ENCODE measurements at regions not wholly inside any gene's neighbourhood (a gene's known extent, or its start where the extent isn't known, plus 50 kb on each side); places are given as distances from the start of the nearest gene placed in this dataset.
A peak's percentile ranks its signal among the peaks of the same experiment; 100 is the strongest.

- Histone ChIP-seq H4K20me1 (ENCODE audit: insufficient read depth, low read depth, low read length) (no peaks in the 10 kb centered on the region), H3K27ac (ENCODE audit: low read length) (no peak overlapping the region), H3K9me3 (ENCODE audit: low read length) (peaks cover 3% of the 10 kb centered on the region; the same call in 1 of the 2 replicates), H2AFZ (ENCODE audit: low read length) (no peak overlapping the region), H3K36me3 (ENCODE audit: insufficient read depth, low read length) (no peaks in the 10 kb centered on the region), H3K27me3 (ENCODE audit: low read length) (no peaks in the 10 kb centered on the region), H3K4me3 (ENCODE audit: low read length) (no peak overlapping the region), H3K9ac (ENCODE audit: low read length) (no peak overlapping the region), H3K79me2 (ENCODE audit: low read length) (no peaks in the 10 kb centered on the region), H3K9me2 (replicated peaks; ENCODE audit: insufficient read depth, low read length) (no peaks in the 10 kb centered on the region), H3K4me2 (ENCODE audit: low read depth, low read length, poor library complexity, severe bottlenecking) (no peak overlapping the region), H3K4me1 (ENCODE audit: low read length) (no peaks in the 10 kb centered on the region)
- no peak for DNase-seq
Measured at GRCh38 chr3:30083315-30083714, 523.1 kb upstream of the TGFBR2 start.

GRCh38 chr3:30084316-30084715 lies 522.1 kb upstream of the TGFBR2 start:
- Histone ChIP-seq H3K4me2 (ENCODE audit: low read depth, low read length, poor library complexity, severe bottlenecking) (no peak overlapping the region), H3K27me3 (ENCODE audit: low read length) (no peaks in the 10 kb centered on the region), H3K9me3 (ENCODE audit: low read length) (peaks cover 3% of the 10 kb centered on the region; the same call in 1 of the 2 replicates), H3K27ac (ENCODE audit: low read length) (no peak overlapping the region), H3K4me1 (ENCODE audit: low read length) (no peaks in the 10 kb centered on the region), H2AFZ (ENCODE audit: low read length) (no peak overlapping the region), H3K36me3 (ENCODE audit: insufficient read depth, low read length) (no peaks in the 10 kb centered on the region), H3K79me2 (ENCODE audit: low read length) (no peaks in the 10 kb centered on the region), H3K9ac (ENCODE audit: low read length) (no peak overlapping the region), H4K20me1 (ENCODE audit: insufficient read depth, low read depth, low read length) (no peaks in the 10 kb centered on the region), H3K4me3 (ENCODE audit: low read length) (no peak overlapping the region), H3K9me2 (replicated peaks; ENCODE audit: insufficient read depth, low read length) (no peaks in the 10 kb centered on the region)
- DNase-seq = no peak

- Histone ChIP-seq H3K36me3 (ENCODE audit: insufficient read depth, low read length) (no peaks in the 10 kb centered on the region), H3K4me3 (ENCODE audit: low read length) (no peak overlapping the region), H3K9me2 (replicated peaks; ENCODE audit: insufficient read depth, low read length) (no peaks in the 10 kb centered on the region), H2AFZ (ENCODE audit: low read length) (no peak overlapping the region), H3K27me3 (ENCODE audit: low read length) (no peaks in the 10 kb centered on the region), H3K4me1 (ENCODE audit: low read length) (no peaks in the 10 kb centered on the region), H3K9ac (ENCODE audit: low read length) (no peak overlapping the region), H3K27ac (ENCODE audit: low read length) (no peak overlapping the region), H3K4me2 (ENCODE audit: low read depth, low read length, poor library complexity, severe bottlenecking) (no peak overlapping the region), H4K20me1 (ENCODE audit: insufficient read depth, low read depth, low read length) (no peaks in the 10 kb centered on the region), H3K79me2 (ENCODE audit: low read length) (no peaks in the 10 kb centered on the region), H3K9me3 (ENCODE audit: low read length) (peaks cover 3% of the 10 kb centered on the region; the same call in 1 of the 2 replicates)
- DNase-seq = no peak
Measured at GRCh38 chr3:30084971-30085403, 521.4 kb upstream of the TGFBR2 start.

- Histone ChIP-seq H3K4me1 (ENCODE audit: low read length) (no peaks in the 10 kb centered on the region), H3K36me3 (ENCODE audit: insufficient read depth, low read length) (no peaks in the 10 kb centered on the region), H3K27me3 (ENCODE audit: low read length) (no peaks in the 10 kb centered on the region), H3K4me2 (ENCODE audit: low read depth, low read length, poor library complexity, severe bottlenecking) (no peak overlapping the region), H3K9ac (ENCODE audit: low read length) (no peak overlapping the region), H3K4me3 (ENCODE audit: low read length) (no peak overlapping the region), H3K9me2 (replicated peaks; ENCODE audit: insufficient read depth, low read length) (no peaks in the 10 kb centered on the region), H3K9me3 (ENCODE audit: low read length) (peaks cover under 1% of the 10 kb centered on the region; the same call in 1 of the 2 replicates), H2AFZ (ENCODE audit: low read length) (no peak overlapping the region), H3K27ac (ENCODE audit: low read length) (no peak overlapping the region), H4K20me1 (ENCODE audit: insufficient read depth, low read depth, low read length) (no peaks in the 10 kb centered on the region), H3K79me2 (ENCODE audit: low read length) (no peaks in the 10 kb centered on the region)
- DNase-seq = no peak
Measured at GRCh38 chr3:30085486-30085885, 520.9 kb upstream of the TGFBR2 start.

- Histone ChIP-seq H3K9me3 (ENCODE audit: low read length) (no peaks in the 10 kb centered on the region), H2AFZ (ENCODE audit: low read length) (no peak overlapping the region), H4K20me1 (ENCODE audit: insufficient read depth, low read depth, low read length) (no peaks in the 10 kb centered on the region), H3K27ac (ENCODE audit: low read length) (no peak overlapping the region), H3K9me2 (replicated peaks; ENCODE audit: insufficient read depth, low read length) (no peaks in the 10 kb centered on the region; the same call in 1 of the 2 replicates), H3K9ac (ENCODE audit: low read length) (no peak overlapping the region), H3K4me1 (ENCODE audit: low read length) (no peaks in the 10 kb centered on the region), H3K36me3 (ENCODE audit: insufficient read depth, low read length) (no peaks in the 10 kb centered on the region), H3K4me2 (ENCODE audit: low read depth, low read length, poor library complexity, severe bottlenecking) (no peak overlapping the region), H3K79me2 (ENCODE audit: low read length) (no peaks in the 10 kb centered on the region), H3K27me3 (ENCODE audit: low read length) (no peaks in the 10 kb centered on the region), H3K4me3 (ENCODE audit: low read length) (no peak overlapping the region)
- peak; percentile 38 for DNase-seq
Measured at GRCh38 chr3:30091686-30092085, 514.7 kb upstream of the TGFBR2 start.

GRCh38 chr3:30097022-30097650 lies 509.3 kb upstream of the TGFBR2 start:
- Histone ChIP-seq H3K79me2 (ENCODE audit: low read length) (no peaks in the 10 kb centered on the region), H3K4me2 (ENCODE audit: low read depth, low read length, poor library complexity, severe bottlenecking) (no peak overlapping the region), H3K27me3 (ENCODE audit: low read length) (no peaks in the 10 kb centered on the region), H2AFZ (ENCODE audit: low read length) (no peak overlapping the region), H3K4me3 (ENCODE audit: low read length) (no peak overlapping the region), H3K9ac (ENCODE audit: low read length) (no peak overlapping the region), H3K36me3 (ENCODE audit: insufficient read depth, low read length) (no peaks in the 10 kb centered on the region), H3K4me1 (ENCODE audit: low read length) (no peaks in the 10 kb centered on the region), H3K9me2 (replicated peaks; ENCODE audit: insufficient read depth, low read length) (no peaks in the 10 kb centered on the region; the same call in 1 of the 2 replicates), H4K20me1 (ENCODE audit: insufficient read depth, low read depth, low read length) (no peaks in the 10 kb centered on the region), H3K9me3 (ENCODE audit: low read length) (no peaks in the 10 kb centered on the region), H3K27ac (ENCODE audit: low read length) (no peak overlapping the region)
- DNase-seq = no peak

- DNase-seq = no peak
- Histone ChIP-seq H4K20me1 (ENCODE audit: insufficient read depth, low read depth, low read length) (no peaks in the 10 kb centered on the region), H3K9me3 (ENCODE audit: low read length) (no peaks in the 10 kb centered on the region), H3K9ac (ENCODE audit: low read length) (no peak overlapping the region), H3K27me3 (ENCODE audit: low read length) (no peaks in the 10 kb centered on the region), H3K9me2 (replicated peaks; ENCODE audit: insufficient read depth, low read length) (no peaks in the 10 kb centered on the region), H3K27ac (ENCODE audit: low read length) (no peak overlapping the region), H3K4me1 (ENCODE audit: low read length) (no peaks in the 10 kb centered on the region), H3K4me2 (ENCODE audit: low read depth, low read length, poor library complexity, severe bottlenecking) (no peak overlapping the region), H3K36me3 (ENCODE audit: insufficient read depth, low read length) (no peaks in the 10 kb centered on the region), H3K4me3 (ENCODE audit: low read length) (no peak overlapping the region), H2AFZ (ENCODE audit: low read length) (no peak overlapping the region), H3K79me2 (ENCODE audit: low read length) (no peaks in the 10 kb centered on the region)
Measured at GRCh38 chr3:30098243-30098642, 508.2 kb upstream of the TGFBR2 start.

- no peaks in the 10 kb centered on the region for H3K36me3 ChIP-seq (ENCODE audit: insufficient read depth, low read length)
- no peaks in the 10 kb centered on the region for H4K20me1 ChIP-seq (ENCODE audit: insufficient read depth, low read depth, low read length)
- H3K9me2 ChIP-seq (replicated peaks; ENCODE audit: insufficient read depth, low read length) = no peaks in the 10 kb centered on the region
- H3K4me1 ChIP-seq (ENCODE audit: low read length) = no peaks in the 10 kb centered on the region
- H3K27me3 ChIP-seq (ENCODE audit: low read length) = no peaks in the 10 kb centered on the region
- no peaks in the 10 kb centered on the region for H3K79me2 ChIP-seq (ENCODE audit: low read length)
- no peak overlapping the region for H3K4me2 ChIP-seq (ENCODE audit: low read depth, low read length, poor library complexity, severe bottlenecking)
- H3K4me3 ChIP-seq (ENCODE audit: low read length) = no peak overlapping the region
- H3K9me3 ChIP-seq (ENCODE audit: low read length) = no peaks in the 10 kb centered on the region
- H3K9ac ChIP-seq (ENCODE audit: low read length) = no peak overlapping the region
- DNase-seq = no peak
- H3K27ac ChIP-seq (ENCODE audit: low read length) = no peak overlapping the region
- no peak overlapping the region for H2AFZ ChIP-seq (ENCODE audit: low read length)
Measured at GRCh38 chr3:30098653-30099455, 507.5 kb upstream of the TGFBR2 start.
